ENCODE measurements at regions not wholly inside any gene's neighbourhood (a gene's known extent, or its start where the extent isn't known, plus 50 kb on each side); places are given as distances from the start of the nearest gene placed in this dataset.

- no peaks in the 10 kb centered on the region for H3K27me3 ChIP-seq (ENCODE audit: control insufficient read depth, extremely low read depth, insufficient read depth, low read length)
- H3K9ac ChIP-seq (ENCODE audit: control insufficient read depth, extremely low read depth, insufficient read depth, low read length), result no peak overlapping the region
- no peaks in the 10 kb centered on the region for H4K20me1 ChIP-seq (ENCODE audit: control insufficient read depth, extremely low read depth, insufficient read depth, low read length)
- TF ChIP-seq CTCF (optimal IDR thresholded peaks at IDR 0.05 in 1 of 3, IDR thresholded peaks at IDR 0.05 in 1 of 3, conservative IDR thresholded peaks at IDR 0.05 in 1 of 3; ENCODE audit: extremely low read depth in 1 of 3, insufficient read depth in 2 of 3, low read length in 3 of 3) (no peak), EZH2 (IDR thresholded peaks at IDR 0.05; ENCODE audit: low read length) (no peak)
- peaks cover 15% of the 10 kb centered on the region for H3K4me1 ChIP-seq (ENCODE audit: control insufficient read depth, extremely low read depth, insufficient read depth, low read length)
- dilution Hi-C loops (cut with MboI; ENCODE audit: extremely low pct_ligation_motif_present, low sequenced_read_pairs), result no loop called here
- no peak overlapping the region for H3K4me3 ChIP-seq (ENCODE audit: control insufficient read depth in 2 of 3, extremely low read depth in 1 of 3, insufficient read depth in 2 of 3, low read depth in 1 of 3, low read length in 3 of 3)
- H3K4me2 ChIP-seq (ENCODE audit: control insufficient read depth, extremely low read depth, insufficient read depth, low read depth, low read length), result no peak overlapping the region
- DNase-seq (ENCODE audit: low read depth, low spot score) (no peak), FAIRE-seq (no peak)
- no peak overlapping the region for H3K27ac ChIP-seq (ENCODE audit: control insufficient read depth, insufficient read depth, low read length)
- no peak overlapping the region for H2AFZ ChIP-seq (ENCODE audit: control insufficient read depth, low read length)
- no peaks in the 10 kb centered on the region for H3K9me1 ChIP-seq (ENCODE audit: control insufficient read depth, extremely low read depth, insufficient read depth, low read length)
- no peaks in the 10 kb centered on the region for H3K9me3 ChIP-seq (ENCODE audit: control insufficient read depth, low read depth, low read length)
- no peaks in the 10 kb centered on the region for H3K79me2 ChIP-seq (ENCODE audit: control insufficient read depth, insufficient read depth, low read length)
- H3K36me3 ChIP-seq (ENCODE audit: control insufficient read depth in 2 of 2, extremely low read depth in 1 of 2, insufficient read depth in 2 of 2, low read length in 2 of 2), result no peaks in the 10 kb centered on the region
Measured at GRCh38 chr18:45415614-45416013, 199.7 kb upstream of the SLC14A2 start.

- no peaks in the 10 kb centered on the region for H3K79me2 ChIP-seq (ENCODE audit: control insufficient read depth, insufficient read depth, low read length)
- no peaks in the 10 kb centered on the region for H3K27me3 ChIP-seq (ENCODE audit: control insufficient read depth, extremely low read depth, insufficient read depth, low read length)
- FAIRE-seq (no peak), DNase-seq (ENCODE audit: low read depth, low spot score) (no peak)
- H3K36me3 ChIP-seq (ENCODE audit: control insufficient read depth in 2 of 2, extremely low read depth in 1 of 2, insufficient read depth in 2 of 2, low read length in 2 of 2), result no peaks in the 10 kb centered on the region
- H3K9me1 ChIP-seq (ENCODE audit: control insufficient read depth, extremely low read depth, insufficient read depth, low read length), result no peaks in the 10 kb centered on the region
- no peak for TF ChIP-seq EZH2 (IDR thresholded peaks at IDR 0.05; ENCODE audit: low read length)
- no peak for TF ChIP-seq CTCF (optimal IDR thresholded peaks at IDR 0.05 in 1 of 3, IDR thresholded peaks at IDR 0.05 in 1 of 3, conservative IDR thresholded peaks at IDR 0.05 in 1 of 3; ENCODE audit: extremely low read depth in 1 of 3, insufficient read depth in 2 of 3, low read length in 3 of 3)
- H3K9me3 ChIP-seq (ENCODE audit: control insufficient read depth, low read depth, low read length), result no peaks in the 10 kb centered on the region
- H3K4me1 ChIP-seq (ENCODE audit: control insufficient read depth, extremely low read depth, insufficient read depth, low read length), result peaks cover 15% of the 10 kb centered on the region
- no peaks in the 10 kb centered on the region for H4K20me1 ChIP-seq (ENCODE audit: control insufficient read depth, extremely low read depth, insufficient read depth, low read length)
- H3K9ac ChIP-seq (ENCODE audit: control insufficient read depth, extremely low read depth, insufficient read depth, low read length), result no peak overlapping the region
- dilution Hi-C loops (cut with MboI; ENCODE audit: extremely low pct_ligation_motif_present, low sequenced_read_pairs), result no loop called here
- H3K27ac ChIP-seq (ENCODE audit: control insufficient read depth, insufficient read depth, low read length), result no peak overlapping the region
- no peak overlapping the region for H2AFZ ChIP-seq (ENCODE audit: control insufficient read depth, low read length)
- H3K4me3 ChIP-seq (ENCODE audit: control insufficient read depth in 2 of 3, extremely low read depth in 1 of 3, insufficient read depth in 2 of 3, low read depth in 1 of 3, low read length in 3 of 3), result no peak overlapping the region
- no peak overlapping the region for H3K4me2 ChIP-seq (ENCODE audit: control insufficient read depth, extremely low read depth, insufficient read depth, low read depth, low read length)
Measured at GRCh38 chr18:45416168-45416567, 199.1 kb upstream of the SLC14A2 start.
